GM23248 (cell line): ENCODE measurements at regions not wholly inside any gene's neighbourhood (a gene's known extent, or its start where the extent isn't known, plus 50 kb on each side); places are given as distances from the start of the nearest gene placed in this dataset.

Experiments used
- EZH2 ChIP-seq: fragments of 200-600 bp; sonication (generic); IDR thresholded peaks from 2 replicates; pipeline ENCODE4 v1.6.1; 2018; ENCODE audit warnings: antibody characterized with exemption, mild to moderate bottlenecking; ENCODE audit not compliant: insufficient read depth, poor library complexity, severe bottlenecking
- EZH2phosphoT487 ChIP-seq: fragments of 200-600 bp; sonication (generic); IDR thresholded peaks from 2 replicates; pipeline ENCODE4 v1.6.1; 2018; ENCODE audit warnings: antibody characterized with exemption, moderate library complexity, mild to moderate bottlenecking, low read depth; ENCODE audit not compliant: insufficient read depth

DNA sequence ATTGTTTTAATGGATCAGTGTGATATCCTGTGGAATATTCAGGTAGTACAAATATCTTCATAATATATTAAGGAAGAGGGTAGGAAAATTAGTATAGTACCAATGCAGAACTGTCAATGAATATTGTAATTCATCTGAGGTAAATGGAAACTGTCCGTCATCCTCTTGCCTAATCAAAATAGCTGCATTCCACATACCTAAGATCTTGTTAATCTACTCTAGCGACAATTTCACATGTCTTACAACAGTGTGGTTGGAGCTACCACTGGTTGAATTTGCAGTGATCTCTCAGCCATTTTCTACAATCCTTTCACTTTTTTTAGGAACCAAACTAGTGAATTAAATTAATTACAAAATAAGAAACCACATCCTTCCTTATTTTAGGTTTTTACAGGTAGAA, 117.5 kb downstream of the PCDH18 start:
- TF ChIP-seq EZH2 = no peak
- no peak for TF ChIP-seq EZH2phosphoT487
